ENCODE measurements at regions not wholly inside any gene's neighbourhood (a gene's known extent, or its start where the extent isn't known, plus 50 kb on each side); places are given as distances from the start of the nearest gene placed in this dataset.

GRCh38 chr12:130111965-130112496 is 50.2 kb upstream of the FZD10 start:
- TF ChIP-seq, protein P1, sequence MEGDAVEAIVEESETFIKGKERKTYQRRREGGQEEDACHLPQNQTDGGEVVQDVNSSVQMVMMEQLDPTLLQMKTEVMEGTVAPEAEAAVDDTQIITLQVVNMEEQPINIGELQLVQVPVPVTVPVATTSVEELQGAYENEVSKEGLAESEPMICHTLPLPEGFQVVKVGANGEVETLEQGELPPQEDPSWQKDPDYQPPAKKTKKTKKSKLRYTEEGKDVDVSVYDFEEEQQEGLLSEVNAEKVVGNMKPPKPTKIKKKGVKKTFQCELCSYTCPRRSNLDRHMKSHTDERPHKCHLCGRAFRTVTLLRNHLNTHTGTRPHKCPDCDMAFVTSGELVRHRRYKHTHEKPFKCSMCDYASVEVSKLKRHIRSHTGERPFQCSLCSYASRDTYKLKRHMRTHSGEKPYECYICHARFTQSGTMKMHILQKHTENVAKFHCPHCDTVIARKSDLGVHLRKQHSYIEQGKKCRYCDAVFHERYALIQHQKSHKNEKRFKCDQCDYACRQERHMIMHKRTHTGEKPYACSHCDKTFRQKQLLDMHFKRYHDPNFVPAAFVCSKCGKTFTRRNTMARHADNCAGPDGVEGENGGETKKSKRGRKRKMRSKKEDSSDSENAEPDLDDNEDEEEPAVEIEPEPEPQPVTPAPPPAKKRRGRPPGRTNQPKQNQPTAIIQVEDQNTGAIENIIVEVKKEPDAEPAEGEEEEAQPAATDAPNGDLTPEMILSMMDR (IDR thresholded peaks at IDR 0.05; ENCODE audit: insufficient read depth, low read depth, low read length) = no peak
- no peak for TF ChIP-seq EZH2 (IDR thresholded peaks at IDR 0.05; ENCODE audit: insufficient read depth, low read length)
